SK-N-MC (cell line): ENCODE measurements at regions not wholly inside any gene's neighbourhood (a gene's known extent, or its start where the extent isn't known, plus 50 kb on each side); places are given as distances from the start of the nearest gene placed in this dataset.

Experiments
- EZH2 ChIP-seq: fragments of 200-600 bp; sonication (generic); IDR thresholded peaks from one replicate; pipeline ENCODE4 v1.6.1; 2017; ENCODE audit warnings: antibody characterized with exemption
- POLR2AphosphoS5 ChIP-seq: IDR thresholded peaks from 2 replicates; pipeline ENCODE4 v1.6.1; 2012; ENCODE audit warnings: mild to moderate bottlenecking, low read depth, low read length, borderline replicate concordance

GRCh38 chr6:10163203-10163962, 251.5 kb downstream of the TFAP2A start:
- no peak for TF ChIP-seq POLR2AphosphoS5
- no peak for TF ChIP-seq EZH2
